ENCODE measurements at regions not wholly inside any gene's neighbourhood (a gene's known extent, or its start where the extent isn't known, plus 50 kb on each side); places are given as distances from the start of the nearest gene placed in this dataset.

GRCh38 chr15:62528505-62528904 is 363.4 kb upstream of the C2CD4B start:
- TF ChIP-seq CEBPB (IDR thresholded peaks at IDR 0.05) = no peak
- TF ChIP-seq MAX (IDR thresholded peaks at IDR 0.05) = no peak
- TF ChIP-seq TAF1 (IDR thresholded peaks at IDR 0.05; ENCODE audit: low read depth) = no peak
- TF ChIP-seq RAD21 (IDR thresholded peaks at IDR 0.05; ENCODE audit: low read depth) = no peak
- TF ChIP-seq REST (IDR thresholded peaks at IDR 0.05; ENCODE audit: low read depth) = no peak
- no peak for TF ChIP-seq YY1 (IDR thresholded peaks at IDR 0.05; ENCODE audit: low read depth)
- TF ChIP-seq TCF12 (IDR thresholded peaks at IDR 0.05; ENCODE audit: low read depth) = no peak
- no peak for TF ChIP-seq CREB1 (IDR thresholded peaks at IDR 0.05; ENCODE audit: low read depth)
- TF ChIP-seq EP300 (IDR thresholded peaks at IDR 0.05; ENCODE audit: borderline replicate concordance) = no peak
- no peak for TF ChIP-seq USF1 (IDR thresholded peaks at IDR 0.05)
- TF ChIP-seq TEAD4 (IDR thresholded peaks at IDR 0.05) = no peak
